Superior temporal gyrus (tissue), 1 donor: ENCODE measurements at regions not wholly inside any gene's neighbourhood (a gene's known extent, or its start where the extent isn't known, plus 50 kb on each side); places are given as distances from the start of the nearest gene placed in this dataset.
"Not testable (repeated sequence)": the region's sequence is repeated elsewhere in the genome, so short reads cannot be mapped to it uniquely, and the experiment has no call there.

Source experiments
- DNase-seq: peaks from one replicate; pipeline ENCODE4 v3.0.0-alpha.2; 2016; ENCODE audit errors: extremely low spot score

GRCh38 chr12:116430911-116431565 is 128.1 kb upstream of the MAP1LC3B2 start:
- no peak for DNase-seq

- no peak for DNase-seq
Measured at GRCh38 chr12:116431677-116432300, 127.4 kb upstream of the MAP1LC3B2 start.

GRCh38 chr12:116432314-116432750 is 126.8 kb upstream of the MAP1LC3B2 start:
- no peak for DNase-seq

GRCh38 chr12:116433249-116433648 is 125.9 kb upstream of the MAP1LC3B2 start:
- no peak for DNase-seq

GRCh38 chr12:116434155-116435011 is 124.8 kb upstream of the MAP1LC3B2 start:
- DNase-seq, result no peak

- DNase-seq, result no peak
Measured at GRCh38 chr12:116435984-116436383, 123.2 kb upstream of the MAP1LC3B2 start.

- DNase-seq, result no peak
Measured at GRCh38 chr12:116436561-116437249, 122.5 kb upstream of the MAP1LC3B2 start.

- no peak for DNase-seq
Measured at GRCh38 chr12:116441292-116441691, 117.9 kb upstream of the MAP1LC3B2 start.

- no peak for DNase-seq
Measured at GRCh38 chr12:116442304-116442703, 116.9 kb upstream of the MAP1LC3B2 start.

GRCh38 chr12:116442946-116443345 is 116.2 kb upstream of the MAP1LC3B2 start:
- DNase-seq, result no peak

- DNase-seq, result no peak
Measured at GRCh38 chr12:116443821-116444589, 115.2 kb upstream of the MAP1LC3B2 start.

GRCh38 chr12:116444590-116444943 is 114.6 kb upstream of the MAP1LC3B2 start:
- DNase-seq, result no peak

GRCh38 chr12:116448165-116448739 is 110.9 kb upstream of the MAP1LC3B2 start:
- no peak for DNase-seq

GRCh38 chr12:116450406-116450910 is 108.7 kb upstream of the MAP1LC3B2 start:
- DNase-seq, result no peak

- DNase-seq, result not testable (repeated sequence)
Measured at GRCh38 chr12:116452975-116453374, 106.2 kb upstream of the MAP1LC3B2 start.

GRCh38 chr12:116453631-116454030 is 105.5 kb upstream of the MAP1LC3B2 start:
- DNase-seq, result no peak

GRCh38 chr12:116454076-116454475 is 105.1 kb upstream of the MAP1LC3B2 start:
- DNase-seq, result no peak

GRCh38 chr12:116454950-116455447 is 104.2 kb upstream of the MAP1LC3B2 start:
- no peak for DNase-seq

- no peak for DNase-seq
Measured at GRCh38 chr12:116455540-116456329, 103.4 kb upstream of the MAP1LC3B2 start.
